Keratinocyte (primary cell): ENCODE measurements at regions not wholly inside any gene's neighbourhood (a gene's known extent, or its start where the extent isn't known, plus 50 kb on each side); places are given as distances from the start of the nearest gene placed in this dataset.

Experiments used
- DNase-seq: peaks from one replicate; pipeline ENCODE4 v3.0.0-alpha.2; 2011; ENCODE audit warnings: low read depth, missing footprints, low spot score
- FAIRE-seq: peaks from 2 replicates; lab custom pipeline; 2011; peaks lifted over from hg19 to GRCh38; lab: Jason Lieb, UNC
- H2AFZ ChIP-seq: 2 replicates; pipeline ENCODE4 v1.6.0; 2012; ENCODE audit warnings: low read length, control low read depth, inconsistent platforms; ENCODE audit not compliant: control insufficient read depth
- H3K27ac ChIP-seq: 2 replicates; pipeline ENCODE4 v1.5.1; 2011; ENCODE audit warnings: low read length; ENCODE audit not compliant: control insufficient read depth, insufficient read depth
- H3K27me3 ChIP-seq: 3 replicates; pipeline ENCODE4 v1.6.0; 2011; ENCODE audit warnings: low read length; ENCODE audit not compliant: control insufficient read depth, insufficient read depth; ENCODE audit errors: extremely low read depth
- H3K36me3 ChIP-seq, 2 experiments: 2 replicates in 1 of 2; 3 replicates in 1 of 2; pipeline ENCODE4 v1.5.1; 2011; ENCODE audit warnings: low read length in 2 of 2, mild to moderate bottlenecking in 1 of 2; ENCODE audit not compliant: control insufficient read depth in 2 of 2, insufficient read depth in 2 of 2; ENCODE audit errors: extremely low read depth in 1 of 2
- H3K4me1 ChIP-seq: 3 replicates; pipeline ENCODE4 v1.5.1; 2011; ENCODE audit warnings: low read length; ENCODE audit not compliant: control insufficient read depth, insufficient read depth; ENCODE audit errors: extremely low read depth
- H3K4me2 ChIP-seq: 3 replicates; pipeline ENCODE4 v1.6.0; 2011; ENCODE audit warnings: low read depth, low read length; ENCODE audit not compliant: control insufficient read depth, insufficient read depth; ENCODE audit errors: extremely low read depth
- H3K4me3 ChIP-seq, 3 experiments: fragments of 200-600 bp in 1 of 3; sonication (generic) in 1 of 3; 2 replicates in 2 of 3; 3 replicates in 1 of 3; pipeline ENCODE4 v1.5.1; 2011 to 2016; ENCODE audit warnings: low read length in 3 of 3, mild to moderate bottlenecking in 3 of 3, control low read depth in 2 of 3, inconsistent platforms in 1 of 3, low read depth in 1 of 3, mixed read lengths in 1 of 3, mixed run types in 1 of 3, moderate library complexity in 1 of 3; ENCODE audit not compliant: control insufficient read depth in 2 of 3, insufficient read depth in 2 of 3; ENCODE audit errors: extremely low read depth in 1 of 3
- H3K79me2 ChIP-seq: 2 replicates; pipeline ENCODE4 v1.6.0; 2012; ENCODE audit warnings: low read length; ENCODE audit not compliant: control insufficient read depth, insufficient read depth
- H3K9ac ChIP-seq: 3 replicates; pipeline ENCODE4 v1.6.0; 2011; ENCODE audit warnings: low read length; ENCODE audit not compliant: control insufficient read depth, insufficient read depth; ENCODE audit errors: extremely low read depth
- H3K9me1 ChIP-seq: 3 replicates; pipeline ENCODE4 v1.6.0; 2011; ENCODE audit warnings: low read length; ENCODE audit not compliant: control insufficient read depth, insufficient read depth; ENCODE audit errors: extremely low read depth
- H3K9me3 ChIP-seq: 2 replicates; pipeline ENCODE4 v1.5.1; 2012; ENCODE audit warnings: low read depth, low read length; ENCODE audit not compliant: control insufficient read depth
- H4K20me1 ChIP-seq: 3 replicates; pipeline ENCODE4 v1.6.0; 2011; ENCODE audit warnings: low read length; ENCODE audit not compliant: control insufficient read depth, insufficient read depth; ENCODE audit errors: extremely low read depth
- CTCF ChIP-seq, 3 experiments: IDR thresholded peaks in 1 of 3; conservative IDR thresholded peaks in 1 of 3; optimal IDR thresholded peaks in 1 of 3; 2 replicates in 2 of 3; 3 replicates in 1 of 3; pipeline versions ENCODE3 to v1.5.1; 2011; ENCODE audit warnings: low read length in 3 of 3, mild to moderate bottlenecking in 3 of 3, moderate library complexity in 2 of 3, control low read depth in 1 of 3, inconsistent platforms in 1 of 3; ENCODE audit not compliant: insufficient read depth in 2 of 3; ENCODE audit errors: extremely low read depth in 1 of 3
- EZH2 ChIP-seq: IDR thresholded peaks from one replicate; pipeline ENCODE4 v1.6.1; 2012; ENCODE audit warnings: inconsistent platforms, mild to moderate bottlenecking, low read length, moderate library complexity
- dilution Hi-C: fragments of 300-500 bp; cut with MboI; formaldehyde crosslinking; loops from one replicate; pipeline ENCODE4 v1.7.0; 2020; ENCODE audit warnings: low sequenced_read_pairs; ENCODE audit not compliant: extremely low pct_ligation_motif_present

- no peak overlapping the region for H3K9ac ChIP-seq
- H4K20me1 ChIP-seq: no peaks in the 10 kb centered on the region
- no peak overlapping the region for H3K27ac ChIP-seq
- H3K79me2 ChIP-seq: no peaks in the 10 kb centered on the region
- no peaks in the 10 kb centered on the region for H3K36me3 ChIP-seq
- no peak for DNase-seq
- H3K4me2 ChIP-seq: no peak overlapping the region
- H2AFZ ChIP-seq: no peak overlapping the region
- TF ChIP-seq CTCF (optimal IDR thresholded peaks at IDR 0.05 in 1 of 3, IDR thresholded peaks at IDR 0.05 in 1 of 3, conservative IDR thresholded peaks at IDR 0.05 in 1 of 3; ENCODE audit: extremely low read depth in 1 of 3, insufficient read depth in 2 of 3, low read length in 3 of 3) (no peak), EZH2 (no peak)
- no peak overlapping the region for H3K4me3 ChIP-seq
- dilution Hi-C loops: no loop called here
- H3K9me3 ChIP-seq: peaks cover 3% of the 10 kb centered on the region
- no peaks in the 10 kb centered on the region for H3K27me3 ChIP-seq
- no peaks in the 10 kb centered on the region for H3K4me1 ChIP-seq
- H3K9me1 ChIP-seq: no peaks in the 10 kb centered on the region
- no peak for FAIRE-seq
Measured at GRCh38 chr1:73772941-73773340, 425.0 kb downstream of the LRRIQ3 start.

- no peak overlapping the region for H3K27ac ChIP-seq
- no peak overlapping the region for H2AFZ ChIP-seq
- H3K4me2 ChIP-seq: no peak overlapping the region
- no peak for DNase-seq
- no peak for FAIRE-seq
- H3K79me2 ChIP-seq: no peaks in the 10 kb centered on the region
- no peaks in the 10 kb centered on the region for H3K27me3 ChIP-seq
- H3K9me3 ChIP-seq: peaks cover 3% of the 10 kb centered on the region
- H3K36me3 ChIP-seq: no peaks in the 10 kb centered on the region
- H3K9ac ChIP-seq: no peak overlapping the region
- no peak overlapping the region for H3K4me3 ChIP-seq
- TF ChIP-seq CTCF (optimal IDR thresholded peaks at IDR 0.05 in 1 of 3, IDR thresholded peaks at IDR 0.05 in 1 of 3, conservative IDR thresholded peaks at IDR 0.05 in 1 of 3; ENCODE audit: extremely low read depth in 1 of 3, insufficient read depth in 2 of 3, low read length in 3 of 3) (no peak), EZH2 (no peak)
- no peaks in the 10 kb centered on the region for H3K4me1 ChIP-seq
- no peaks in the 10 kb centered on the region for H3K9me1 ChIP-seq
- H4K20me1 ChIP-seq: no peaks in the 10 kb centered on the region
- dilution Hi-C loops: no loop called here
Measured at GRCh38 chr1:73771396-73771795, 426.6 kb downstream of the LRRIQ3 start.
